ENCODE measurements at regions not wholly inside any gene's neighbourhood (a gene's known extent, or its start where the extent isn't known, plus 50 kb on each side); places are given as distances from the start of the nearest gene placed in this dataset.
"Not testable (repeated sequence)": the region's sequence is repeated elsewhere in the genome, so short reads cannot be mapped to it uniquely, and the experiment has no call there.

DNA sequence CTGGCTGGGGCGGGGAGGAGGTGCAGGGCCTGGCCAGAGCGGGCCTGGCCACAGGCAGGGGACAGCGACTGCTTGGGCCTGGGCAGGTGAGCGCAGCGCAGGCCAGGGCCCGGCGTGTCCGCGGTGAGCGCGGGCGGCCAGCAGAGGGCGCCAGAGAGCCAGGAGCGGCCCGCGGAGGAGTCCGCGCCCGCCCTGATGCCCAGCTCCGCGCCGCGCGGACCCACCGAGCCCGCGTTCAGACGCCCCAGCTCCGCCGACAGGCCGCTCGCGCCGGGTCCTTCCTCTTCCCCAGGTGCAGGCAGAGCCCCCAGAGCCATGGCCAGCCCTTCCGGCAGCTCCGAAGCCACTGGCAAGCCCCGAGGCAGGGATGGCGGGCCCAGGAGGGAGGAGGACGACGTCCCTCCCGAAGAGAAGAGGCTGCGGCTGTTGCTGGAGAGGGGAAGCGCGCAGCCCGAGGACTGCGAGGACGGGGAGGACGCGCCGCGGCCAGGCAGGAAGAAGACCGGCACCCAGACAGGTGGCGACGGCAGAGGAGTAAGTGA, 171.1 kb upstream of the OSBPL11 start:
- Histone ChIP-seq H3K4me3 (peak overlapping the region; percentile 60; the same call in 1 of the 2 replicates), H3K4me2 (peak overlapping the region; percentile 91), H3K27me3 (ENCODE audit: insufficient read depth, low read depth) (peaks cover 26% of the 10 kb centered on the region)
- intact Hi-C loops (cut with micrococcal nuclease; ENCODE audit: unreplicated experiment) = loop anchor here (5.0 kb wide), 1 partner anchor 151 kb away; no protein-coding TSS in a partner anchor
- H3K9me3 ChIP-seq (ENCODE audit: insufficient read depth, low read depth); BruUV-seq (replicated peaks); H3K36me3 ChIP-seq (ENCODE audit: low read depth); POLR2A ChIA-PET (ENCODE audit: unreplicated experiment); H3K4me1 ChIP-seq (replicated peaks; ENCODE audit: insufficient read depth); H4K20me1 ChIP-seq (ENCODE audit: insufficient read depth); H3K27ac ChIP-seq; H3K79me2 ChIP-seq (ENCODE audit: low read depth); H3F3A ChIP-seq (ENCODE audit: insufficient read depth, low read depth); H2AFZ ChIP-seq; H3K9me2 ChIP-seq (ENCODE audit: insufficient read depth): not testable (repeated sequence)
- DNase-seq = peak; percentile 39 to 84
- CTCF ChIA-PET = interaction anchor here (0.6 kb wide), 1 partner anchor 117 kb away, joined by 3 read pairs; no protein-coding TSS in a partner anchor
- TF ChIP-seq, protein P1, sequence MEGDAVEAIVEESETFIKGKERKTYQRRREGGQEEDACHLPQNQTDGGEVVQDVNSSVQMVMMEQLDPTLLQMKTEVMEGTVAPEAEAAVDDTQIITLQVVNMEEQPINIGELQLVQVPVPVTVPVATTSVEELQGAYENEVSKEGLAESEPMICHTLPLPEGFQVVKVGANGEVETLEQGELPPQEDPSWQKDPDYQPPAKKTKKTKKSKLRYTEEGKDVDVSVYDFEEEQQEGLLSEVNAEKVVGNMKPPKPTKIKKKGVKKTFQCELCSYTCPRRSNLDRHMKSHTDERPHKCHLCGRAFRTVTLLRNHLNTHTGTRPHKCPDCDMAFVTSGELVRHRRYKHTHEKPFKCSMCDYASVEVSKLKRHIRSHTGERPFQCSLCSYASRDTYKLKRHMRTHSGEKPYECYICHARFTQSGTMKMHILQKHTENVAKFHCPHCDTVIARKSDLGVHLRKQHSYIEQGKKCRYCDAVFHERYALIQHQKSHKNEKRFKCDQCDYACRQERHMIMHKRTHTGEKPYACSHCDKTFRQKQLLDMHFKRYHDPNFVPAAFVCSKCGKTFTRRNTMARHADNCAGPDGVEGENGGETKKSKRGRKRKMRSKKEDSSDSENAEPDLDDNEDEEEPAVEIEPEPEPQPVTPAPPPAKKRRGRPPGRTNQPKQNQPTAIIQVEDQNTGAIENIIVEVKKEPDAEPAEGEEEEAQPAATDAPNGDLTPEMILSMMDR (conservative IDR thresholded peaks at IDR 0.05) = peak; percentile 60; the same call in 1 of the 2 replicates

DNA sequence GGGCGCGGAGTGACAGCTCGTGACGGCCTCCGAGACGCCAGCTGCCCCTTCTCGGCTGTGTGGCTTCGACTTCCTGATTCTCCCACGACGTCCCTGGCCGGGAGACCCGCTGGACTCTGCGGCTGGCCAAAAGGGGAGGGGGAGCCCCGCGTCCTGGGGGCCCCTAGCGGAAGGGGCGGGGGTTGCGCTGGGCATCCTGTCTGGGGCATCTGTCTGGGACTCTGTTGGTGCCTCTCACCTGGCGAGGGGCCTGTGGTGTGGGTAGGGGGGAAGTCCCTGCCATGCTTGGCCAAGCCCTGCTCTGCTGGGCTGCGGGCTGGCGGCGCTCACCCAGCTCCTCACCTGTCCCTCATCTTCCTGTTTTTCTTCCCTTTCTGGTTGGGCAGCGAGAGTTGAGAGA, 171.6 kb upstream of the OSBPL11 start:
- H3K79me2 ChIP-seq (ENCODE audit: low read depth); H2AFZ ChIP-seq; H3K4me1 ChIP-seq (replicated peaks; ENCODE audit: insufficient read depth); POLR2A ChIA-PET (ENCODE audit: unreplicated experiment); H3F3A ChIP-seq (ENCODE audit: insufficient read depth, low read depth); H3K4me3 ChIP-seq; H3K9me3 ChIP-seq (ENCODE audit: insufficient read depth, low read depth); H4K20me1 ChIP-seq (ENCODE audit: insufficient read depth); H3K36me3 ChIP-seq (ENCODE audit: low read depth); DNase-seq; BruUV-seq (replicated peaks); H3K9me2 ChIP-seq (ENCODE audit: insufficient read depth); H3K4me2 ChIP-seq; H3K27ac ChIP-seq: not testable (repeated sequence)
- H3K27me3 ChIP-seq (ENCODE audit: insufficient read depth, low read depth) = peaks cover 20% of the 10 kb centered on the region
- intact Hi-C loops (cut with micrococcal nuclease; ENCODE audit: unreplicated experiment) = loop anchor here (5.0 kb wide), 1 partner anchor 150 kb away; no protein-coding TSS in a partner anchor
- CTCF ChIA-PET = interaction anchor here (0.6 kb wide), 1 partner anchor 117 kb away, joined by 3 read pairs; no protein-coding TSS in a partner anchor

DNA sequence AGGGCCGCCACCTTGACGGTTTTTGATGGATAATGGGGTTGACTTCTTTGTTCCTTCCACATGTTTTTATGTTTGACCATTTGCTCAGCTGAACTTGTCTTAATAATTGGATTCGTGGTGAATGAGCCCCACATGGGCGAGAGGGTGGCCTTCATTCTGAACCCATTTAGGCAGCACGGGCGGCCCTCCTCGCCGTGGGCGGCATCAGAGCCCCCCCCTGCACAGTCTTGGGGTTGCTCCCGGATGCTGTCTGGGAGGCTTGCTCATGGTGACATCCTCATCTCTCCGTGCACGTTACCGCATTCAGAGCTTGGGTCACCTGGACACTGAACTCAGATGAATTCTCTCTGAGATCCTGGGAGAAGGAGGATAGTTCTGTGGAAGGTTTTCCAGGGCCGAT, 172.3 kb upstream of the OSBPL11 start:
- H3K9me3 ChIP-seq (ENCODE audit: insufficient read depth, low read depth) = no peaks in the 10 kb centered on the region
- H2AFZ ChIP-seq = no peak overlapping the region
- H3K27ac ChIP-seq = no peak overlapping the region
- no peaks in the 10 kb centered on the region for H4K20me1 ChIP-seq (ENCODE audit: insufficient read depth)
- TF ChIP-seq, protein P1 (conservative IDR thresholded peaks at IDR 0.05) = no peak
- TF ChIP-seq EZH2 (IDR thresholded peaks at IDR 0.05; ENCODE audit: low read depth) = no peak
- H3K4me2 ChIP-seq = no peak overlapping the region
- no peaks in the 10 kb centered on the region for H3K4me1 ChIP-seq (replicated peaks; ENCODE audit: insufficient read depth)
- no TSS peak for BruUV-seq (replicated peaks)
- H3K36me3 ChIP-seq (ENCODE audit: low read depth) = no peaks in the 10 kb centered on the region
- peaks cover 13% of the 10 kb centered on the region for H3K27me3 ChIP-seq (ENCODE audit: insufficient read depth, low read depth)
- H3K9me2 ChIP-seq (ENCODE audit: insufficient read depth) = no peaks in the 10 kb centered on the region
- DNase-seq = no peak
- no peaks in the 10 kb centered on the region for H3F3A ChIP-seq (ENCODE audit: insufficient read depth, low read depth)
- no peaks in the 10 kb centered on the region for H3K79me2 ChIP-seq (ENCODE audit: low read depth)
- POLR2A ChIA-PET (ENCODE audit: unreplicated experiment) = no interaction called here
- intact Hi-C loops (cut with micrococcal nuclease; ENCODE audit: unreplicated experiment) = loop anchor here (5.0 kb wide), 1 partner anchor 150 kb away; no protein-coding TSS in a partner anchor
- H3K4me3 ChIP-seq = no peak overlapping the region
- CTCF ChIA-PET = no interaction called here

DNA sequence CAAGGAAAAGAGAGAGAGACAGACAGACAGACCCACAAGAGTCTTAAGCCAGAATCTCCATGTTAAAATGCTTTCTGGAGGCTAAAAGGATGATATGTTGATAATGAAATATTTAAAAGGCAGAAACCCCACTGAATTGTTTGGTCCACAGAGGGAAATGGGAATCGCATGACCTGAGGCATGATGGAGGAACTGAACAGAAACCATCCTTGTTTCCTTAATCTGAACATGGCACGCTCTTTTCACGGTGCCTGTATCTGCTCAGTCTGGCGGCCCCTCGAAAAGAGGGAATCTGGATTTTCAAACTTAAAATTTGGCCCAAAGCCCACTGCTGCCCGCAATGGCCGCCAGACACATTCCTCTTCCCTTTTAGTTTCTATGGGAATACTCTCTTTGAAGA, 173.5 kb upstream of the OSBPL11 start:
- BruUV-seq (replicated peaks); CTCF ChIA-PET: not testable (repeated sequence)

DNA sequence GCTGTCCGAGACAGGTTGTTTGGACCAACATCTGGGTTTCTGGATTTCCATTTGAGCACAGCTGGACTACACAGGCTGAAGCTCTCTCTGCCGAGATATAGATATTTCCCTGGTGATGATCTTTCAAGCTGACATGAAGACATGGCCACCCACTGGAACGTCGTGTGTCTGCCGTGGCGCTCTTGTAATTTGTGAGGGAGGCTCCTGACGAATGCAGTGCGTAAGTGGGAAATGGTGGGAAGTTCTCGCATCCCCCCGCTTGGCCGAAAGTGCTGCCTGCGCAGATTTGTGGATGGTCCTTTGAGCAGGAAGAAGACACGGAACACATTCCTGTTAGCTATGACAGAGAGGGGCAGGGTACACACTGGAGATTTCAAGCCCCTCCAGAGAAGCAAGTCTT, 176.2 kb upstream of the OSBPL11 start:
- POLR2A ChIA-PET (ENCODE audit: unreplicated experiment); H3K27ac ChIP-seq; DNase-seq; H2AFZ ChIP-seq; H3K4me3 ChIP-seq; H3K4me2 ChIP-seq; H3K9me2 ChIP-seq (ENCODE audit: insufficient read depth); H3K36me3 ChIP-seq (ENCODE audit: low read depth); BruUV-seq (replicated peaks); H3F3A ChIP-seq (ENCODE audit: insufficient read depth, low read depth); CTCF ChIA-PET; H3K9me3 ChIP-seq (ENCODE audit: insufficient read depth, low read depth); H3K4me1 ChIP-seq (replicated peaks; ENCODE audit: insufficient read depth); intact Hi-C loops (cut with micrococcal nuclease; ENCODE audit: unreplicated experiment); H3K27me3 ChIP-seq (ENCODE audit: insufficient read depth, low read depth); H3K79me2 ChIP-seq (ENCODE audit: low read depth); H4K20me1 ChIP-seq (ENCODE audit: insufficient read depth): not testable (repeated sequence)

More for the DNA sequence above, 173.5 kb upstream of the OSBPL11 start:
- H3K27ac ChIP-seq; H3K9me2 ChIP-seq (ENCODE audit: insufficient read depth); H3K27me3 ChIP-seq (ENCODE audit: insufficient read depth, low read depth); H3K79me2 ChIP-seq (ENCODE audit: low read depth); H4K20me1 ChIP-seq (ENCODE audit: insufficient read depth); DNase-seq; H3K4me2 ChIP-seq; H3K36me3 ChIP-seq (ENCODE audit: low read depth); H3K4me1 ChIP-seq (replicated peaks; ENCODE audit: insufficient read depth); H3K9me3 ChIP-seq (ENCODE audit: insufficient read depth, low read depth); POLR2A ChIA-PET (ENCODE audit: unreplicated experiment); H3K4me3 ChIP-seq; H2AFZ ChIP-seq; H3F3A ChIP-seq (ENCODE audit: insufficient read depth, low read depth): not testable (repeated sequence)
- intact Hi-C loops (cut with micrococcal nuclease; ENCODE audit: unreplicated experiment) = loop anchor here (5.0 kb wide), 1 partner anchor 148 kb away; no protein-coding TSS in a partner anchor

DNA sequence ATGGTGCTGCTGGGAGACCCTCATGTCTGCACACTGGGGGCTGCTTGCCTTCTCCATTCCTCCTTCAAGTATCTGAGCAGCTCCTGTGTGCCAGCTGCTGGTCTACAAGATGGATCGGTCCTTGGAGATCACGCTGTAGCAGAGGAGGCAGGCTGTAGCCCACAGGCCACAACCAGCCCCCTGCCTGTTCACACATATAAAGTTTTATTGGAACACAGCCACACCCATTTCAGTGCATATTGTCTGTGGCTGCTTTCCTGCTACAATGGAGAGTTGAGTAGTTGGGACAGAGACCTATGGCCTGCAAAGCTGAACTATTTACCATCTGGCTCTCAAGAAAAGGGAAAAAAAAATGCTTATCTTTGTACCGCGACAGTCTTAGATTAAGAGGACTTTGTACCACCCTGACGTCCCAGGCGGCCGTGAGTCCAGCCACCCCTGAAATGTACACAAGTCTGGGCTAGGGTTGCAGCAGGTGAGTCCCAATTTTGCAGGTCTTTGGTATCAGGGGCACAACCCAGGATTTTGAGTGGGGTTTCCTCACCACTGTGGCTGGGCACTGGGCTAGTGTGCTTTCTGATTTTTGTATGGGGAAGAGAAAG, 179.2 kb upstream of the OSBPL11 start:
- H3K27me3 ChIP-seq (ENCODE audit: insufficient read depth, low read depth); BruUV-seq (replicated peaks); H3K4me1 ChIP-seq (replicated peaks; ENCODE audit: insufficient read depth); H3K9me3 ChIP-seq (ENCODE audit: insufficient read depth, low read depth); H3K79me2 ChIP-seq (ENCODE audit: low read depth); H4K20me1 ChIP-seq (ENCODE audit: insufficient read depth); intact Hi-C loops (cut with micrococcal nuclease; ENCODE audit: unreplicated experiment); CTCF ChIA-PET; H3K36me3 ChIP-seq (ENCODE audit: low read depth); H3K4me3 ChIP-seq; DNase-seq; H3K27ac ChIP-seq; H3K9me2 ChIP-seq (ENCODE audit: insufficient read depth); H3K4me2 ChIP-seq; H2AFZ ChIP-seq; POLR2A ChIA-PET (ENCODE audit: unreplicated experiment); H3F3A ChIP-seq (ENCODE audit: insufficient read depth, low read depth): not testable (repeated sequence)

Data from PC-9 (cell line).